Sigmoid colon (tissue), 6 donors: ENCODE measurements at regions not wholly inside any gene's neighbourhood (a gene's known extent, or its start where the extent isn't known, plus 50 kb on each side); places are given as distances from the start of the nearest gene placed in this dataset.

ENCODE experiments used
- DNase-seq: peaks from one replicate; pipeline ENCODE4 v3.0.0-alpha.2; 2019
- H3K27ac ChIP-seq, 4 donors: fragments of 200-600 bp; sonication (generic); one replicate each; pipeline ENCODE4 v1.5.1; 2016 to 2019; ENCODE audit warnings: mild to moderate bottlenecking in 1 of 4
- H3K27me3 ChIP-seq, 3 donors: fragments of 200-600 bp; sonication (generic); one replicate each; pipeline ENCODE4 v1.5.1; 2019; ENCODE audit warnings: mild to moderate bottlenecking in 1 of 3
- H3K36me3 ChIP-seq, 4 donors: fragments of 200-600 bp; sonication (generic); one replicate each; pipeline ENCODE4 v1.5.1; 2016 to 2019
- H3K4me1 ChIP-seq, 4 donors: fragments of 200-600 bp; sonication (generic); one replicate each; pipeline ENCODE4 v1.5.1; 2017 to 2019
- H3K4me3 ChIP-seq, 4 donors: fragments of 200-600 bp; sonication (generic); one replicate each; pipeline ENCODE4 v1.5.1; 2017 to 2019; ENCODE audit warnings: mild to moderate bottlenecking in 2 of 4, moderate library complexity in 1 of 4
- H3K9me3 ChIP-seq, 4 donors: fragments of 200-600 bp in 3 of 4; sonication (generic) in 3 of 4; one replicate each; pipeline versions ENCODE4 v1.5.1 to v1.6.1; 2013 to 2019
- CTCF ChIP-seq, 4 experiments: fragments of 450-650 bp in 3 of 4; fragments of 200-600 bp in 1 of 4; IDR thresholded peaks; one replicate each; pipeline ENCODE4 v1.5.1; 2016 to 2019; ENCODE audit warnings: antibody characterized with exemption in 4 of 4, mild to moderate bottlenecking in 3 of 4, moderate library complexity in 2 of 4
- EP300 ChIP-seq, 4 donors: sonication (generic); formaldehyde crosslinking; IDR thresholded peaks; one replicate each; pipeline ENCODE4 v1.6.1; 2017; ENCODE audit warnings: antibody characterized with exemption in 4 of 4
- POLR2A ChIP-seq, 2 donors: fragments of 450-650 bp; IDR thresholded peaks; one replicate each; pipeline ENCODE4 v1.6.1; 2016; ENCODE audit warnings: antibody characterized with exemption in 2 of 2, mild to moderate bottlenecking in 2 of 2, moderate library complexity in 2 of 2
- POLR2AphosphoS5 ChIP-seq, 4 donors: sonication (generic); formaldehyde crosslinking; IDR thresholded peaks; one replicate each; pipeline ENCODE4 v1.6.1; 2017; ENCODE audit warnings: antibody characterized with exemption in 4 of 4
- WGBS, 2 donors: extraction: QIAGEN DNeasy Blood & Tissue Kit; methylation state at CpG; one replicate each; pipeline ENCODE4 v1.1.7; 2013; 5-methylcytosine and 5-hydroxymethylcytosine counted together
- intact Hi-C: fragments of 100-400 bp; cut with DNase I; formaldehyde crosslinking; loops from one replicate; pipeline ENCODE4 v1.15.1; 2023
- donor health status: healthy with polysubstance abuse.
- donor health status: healthy.

- TF ChIP-seq POLR2A (IDR thresholded peaks at IDR 0.05) = no peak
- no peak for TF ChIP-seq CTCF (IDR thresholded peaks at IDR 0.05)
- no peak for TF ChIP-seq EP300 (IDR thresholded peaks at IDR 0.05)
- TF ChIP-seq POLR2AphosphoS5 (IDR thresholded peaks at IDR 0.05) = no peak
- DNase-seq = no peak
- Histone ChIP-seq H3K36me3 (no peaks in the 10 kb centered on the region), H3K4me1 (no peaks in the 10 kb centered on the region), H3K4me3 (no peak overlapping the region), H3K27ac (no peak overlapping the region), H3K27me3 (no peaks in the 10 kb centered on the region), H3K9me3 (no peaks in the 10 kb centered on the region)
- WGBS, 2 donors = 77 to 88% methylated on average over 9 of the region's 9 CpGs
- intact Hi-C loops = no loop called here
These were observed 249.9 kb downstream of the COL4A1 start for GRCh38 chr13:110057052-110057451.

GRCh38 chr13:110056640-110057039 lies 250.3 kb downstream of the COL4A1 start:
- no peak for DNase-seq
- Histone ChIP-seq H3K4me3 (no peak overlapping the region), H3K9me3 (no peaks in the 10 kb centered on the region), H3K36me3 (no peaks in the 10 kb centered on the region), H3K4me1 (no peaks in the 10 kb centered on the region), H3K27ac (no peak overlapping the region), H3K27me3 (no peaks in the 10 kb centered on the region)
- no peak for TF ChIP-seq POLR2AphosphoS5 (IDR thresholded peaks at IDR 0.05)
- TF ChIP-seq EP300 (IDR thresholded peaks at IDR 0.05) = no peak
- TF ChIP-seq POLR2A (IDR thresholded peaks at IDR 0.05) = no peak
- intact Hi-C loops = no loop called here
- 79 to 83% methylated on average over 5 of the region's 5 CpGs for WGBS, 2 donors

- Histone ChIP-seq H3K4me3 (no peak overlapping the region), H3K4me1 (no peaks in the 10 kb centered on the region), H3K9me3 (no peaks in the 10 kb centered on the region), H3K27ac (no peak overlapping the region), H3K27me3 (no peaks in the 10 kb centered on the region), H3K36me3 (no peaks in the 10 kb centered on the region)
- intact Hi-C loops = no loop called here
- 55 to 63% methylated on average over 3 of the region's 3 CpGs for WGBS, 2 donors
- TF ChIP-seq CTCF (IDR thresholded peaks at IDR 0.05) = no peak
- TF ChIP-seq POLR2AphosphoS5 (IDR thresholded peaks at IDR 0.05) = no peak
- TF ChIP-seq POLR2A (IDR thresholded peaks at IDR 0.05) = no peak
- no peak for TF ChIP-seq EP300 (IDR thresholded peaks at IDR 0.05)
- DNase-seq = no peak
These were observed 251.9 kb downstream of the COL4A1 start for GRCh38 chr13:110055089-110055488.

GRCh38 chr13:110054041-110054440 lies 252.9 kb downstream of the COL4A1 start:
- TF ChIP-seq POLR2AphosphoS5 (IDR thresholded peaks at IDR 0.05) (no peak), CTCF (IDR thresholded peaks at IDR 0.05) (no peak), EP300 (IDR thresholded peaks at IDR 0.05) (no peak), POLR2A (IDR thresholded peaks at IDR 0.05) (no peak)
- WGBS, 2 donors = 94 to 96% methylated on average over 13 of the region's 13 CpGs
- Histone ChIP-seq H3K9me3 (no peaks in the 10 kb centered on the region), H3K4me1 (no peaks in the 10 kb centered on the region), H3K36me3 (no peaks in the 10 kb centered on the region), H3K4me3 (no peak overlapping the region), H3K27ac (no peak overlapping the region), H3K27me3 (no peaks in the 10 kb centered on the region)
- no peak for DNase-seq
- intact Hi-C loops = no loop called here

- Histone ChIP-seq H3K4me1 (peaks cover 0 to 8% (median 4%) of the 10 kb centered on the region in 4 donors), H3K9me3 (no peaks in the 10 kb centered on the region), H3K4me3 (no peak overlapping the region), H3K36me3 (no peaks in the 10 kb centered on the region), H3K27me3 (no peaks in the 10 kb centered on the region), H3K27ac (no peak overlapping the region)
- intact Hi-C loops = no loop called here
- TF ChIP-seq POLR2AphosphoS5 (IDR thresholded peaks at IDR 0.05) (no peak), POLR2A (IDR thresholded peaks at IDR 0.05) (no peak), EP300 (IDR thresholded peaks at IDR 0.05) (no peak), CTCF (IDR thresholded peaks at IDR 0.05) (no peak)
- DNase-seq = peak; percentile 75
- WGBS, 2 donors = 36 to 55% methylated on average over 7 of the region's 7 CpGs
These were observed 259.5 kb downstream of the COL4A1 start for GRCh38 chr13:110047496-110047895.
